GM21515 (cell line): ENCODE measurements at regions not wholly inside any gene's neighbourhood (a gene's known extent, or its start where the extent isn't known, plus 50 kb on each side); places are given as distances from the start of the nearest gene placed in this dataset.
"Not testable (repeated sequence)": the region's sequence is repeated elsewhere in the genome, so short reads cannot be mapped to it uniquely, and the experiment has no call there.

Source experiments
- ATAC-seq: cut with Tn5 transposase; IDR thresholded peaks from one replicate; pipeline ENCODE4 v1.9.1; 2021; ENCODE audit not compliant: unreplicated experiment

DNA sequence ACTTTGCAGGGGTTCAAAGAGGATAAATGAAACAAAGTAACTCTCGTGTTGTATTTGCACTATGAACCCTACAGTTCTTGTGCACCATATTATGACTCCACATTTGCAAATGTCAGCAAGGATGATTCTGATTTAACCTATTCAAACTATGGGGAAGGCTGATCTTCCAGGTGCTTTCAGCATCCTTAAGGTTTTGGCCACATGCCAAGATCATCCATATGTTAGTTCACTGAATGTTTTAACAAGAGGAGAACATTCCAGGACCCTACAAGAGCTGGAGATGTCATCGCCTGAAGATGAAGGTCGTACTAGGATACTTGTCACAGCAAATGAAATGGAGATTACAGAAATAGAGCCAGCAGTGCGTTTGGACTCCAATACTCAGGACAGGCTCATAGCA, 114.2 kb downstream of the DHRS2 start:
- ATAC-seq: no peak

- no peak for ATAC-seq
Observed at GRCh38 chr14:23751616-23752015, 115.5 kb downstream of the DHRS2 start.

DNA sequence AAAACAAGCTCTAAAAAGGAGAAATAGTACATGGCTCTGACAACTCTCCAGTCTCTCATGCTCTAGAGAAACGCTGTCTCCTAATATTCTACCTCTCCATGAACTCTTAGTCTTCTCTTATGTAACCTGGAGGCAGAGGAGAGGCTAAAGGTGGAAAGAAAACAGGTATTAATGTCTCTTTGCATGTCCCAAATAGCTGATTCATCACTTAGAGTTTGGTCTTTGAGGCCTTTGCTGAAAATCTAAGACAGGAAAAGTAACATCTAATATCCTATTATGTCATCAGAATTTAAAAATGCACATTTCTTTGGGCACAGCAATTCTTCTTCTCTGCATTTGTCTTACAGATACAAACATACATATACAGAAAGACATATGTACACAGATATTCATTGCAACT, 127.2 kb downstream of the DHRS2 start:
- ATAC-seq: no peak

DNA sequence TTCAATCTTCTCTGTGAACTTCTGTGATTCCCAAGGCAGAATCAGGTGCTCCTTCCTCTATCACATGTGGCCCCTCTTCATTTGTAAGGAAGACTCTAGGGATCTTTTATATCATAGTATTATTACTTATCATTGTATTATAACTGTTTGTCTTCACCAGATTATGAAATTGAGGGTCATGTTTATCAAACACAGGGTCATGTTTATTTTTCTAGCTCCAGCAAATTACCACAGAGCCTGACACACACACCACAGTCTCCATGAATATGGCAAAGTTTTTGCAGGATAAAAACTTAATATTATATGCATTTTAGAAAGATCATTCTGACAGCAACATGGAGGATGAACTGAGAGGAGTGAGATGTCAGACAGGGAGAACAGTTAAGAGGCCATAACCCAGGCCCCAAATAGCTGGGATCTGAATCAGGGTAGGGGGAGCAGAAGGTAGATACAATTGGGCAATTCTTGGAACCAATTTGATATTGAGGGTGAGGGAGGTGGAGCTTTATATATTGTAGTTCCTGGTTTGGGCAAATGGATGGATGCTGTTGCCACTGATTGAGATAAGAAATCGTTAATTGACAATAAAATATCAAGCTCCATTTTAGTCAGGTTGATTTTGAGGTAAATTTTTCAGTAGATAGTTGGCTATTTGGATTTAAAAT, 130.7 kb downstream of the DHRS2 start:
- ATAC-seq: no peak

DNA sequence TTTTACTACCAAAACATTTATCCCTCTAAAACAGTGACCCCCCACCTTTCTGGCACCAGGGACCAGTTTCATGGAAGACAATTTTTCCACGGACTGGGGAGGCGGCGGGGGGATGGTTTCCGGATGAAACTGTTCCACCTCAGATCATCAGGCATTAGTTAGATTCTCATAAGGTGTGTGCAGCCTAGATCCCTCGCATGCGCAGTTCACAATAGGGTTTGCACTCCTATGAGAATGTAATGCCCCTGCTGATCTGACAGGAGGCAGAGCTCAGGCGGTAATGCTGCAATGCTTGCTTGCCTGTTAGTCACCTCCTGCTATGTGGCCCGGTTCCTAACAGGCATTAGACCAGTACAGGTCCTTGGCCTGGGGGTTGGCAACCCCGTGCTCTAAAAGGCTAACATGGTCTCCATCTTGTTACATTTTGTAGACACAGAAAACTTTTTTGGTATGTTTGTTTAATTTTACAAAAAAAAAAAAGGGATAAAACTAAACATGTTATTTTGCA, 133.1 kb downstream of the DHRS2 start:
- ATAC-seq: not testable (repeated sequence)

- ATAC-seq: no peak
Observed at GRCh38 chr14:23773981-23774380, 137.8 kb downstream of the DHRS2 start.

DNA sequence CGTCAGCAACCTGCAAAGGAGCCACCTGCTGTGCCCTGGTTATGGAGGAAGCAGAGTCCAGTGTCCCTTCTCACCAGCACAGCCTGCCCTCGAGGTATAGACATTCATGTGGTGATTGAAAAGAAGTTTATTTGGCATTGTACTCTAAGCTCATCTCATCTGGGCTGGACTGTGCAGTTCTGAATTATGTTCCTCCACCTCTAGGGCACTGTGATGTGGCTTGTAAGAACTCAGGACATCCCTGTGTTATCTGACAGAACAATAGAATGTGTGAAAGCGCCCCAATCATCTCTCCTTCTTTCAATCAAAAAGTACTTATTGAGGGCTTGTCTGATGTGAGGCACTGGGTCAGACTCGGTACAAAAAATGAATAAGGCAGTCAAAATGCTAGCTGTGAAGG, 140.1 kb downstream of the DHRS2 start:
- no peak for ATAC-seq

DNA sequence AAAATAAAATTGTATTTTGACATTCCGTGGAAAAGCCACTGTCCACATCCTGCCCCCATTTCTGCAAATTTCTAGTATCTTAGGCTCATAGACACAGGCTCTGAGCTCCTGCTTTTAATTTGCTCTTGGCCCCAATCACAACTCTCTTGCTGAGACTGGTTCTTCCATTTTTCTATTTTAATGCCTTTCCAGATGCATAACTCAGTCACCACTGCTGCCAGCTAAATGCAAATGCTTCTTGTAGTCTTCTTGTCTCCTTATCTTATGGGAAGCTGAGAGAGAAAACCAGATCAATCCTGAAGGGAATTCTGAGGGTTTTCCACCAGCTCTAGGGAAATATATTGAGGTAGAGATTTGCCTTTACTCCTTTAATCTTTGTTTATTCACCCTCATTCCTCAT, 149.0 kb downstream of the DHRS2 start:
- no peak for ATAC-seq

- ATAC-seq: no peak
Observed at GRCh38 chr14:23787436-23787835, 151.3 kb downstream of the DHRS2 start.

DNA sequence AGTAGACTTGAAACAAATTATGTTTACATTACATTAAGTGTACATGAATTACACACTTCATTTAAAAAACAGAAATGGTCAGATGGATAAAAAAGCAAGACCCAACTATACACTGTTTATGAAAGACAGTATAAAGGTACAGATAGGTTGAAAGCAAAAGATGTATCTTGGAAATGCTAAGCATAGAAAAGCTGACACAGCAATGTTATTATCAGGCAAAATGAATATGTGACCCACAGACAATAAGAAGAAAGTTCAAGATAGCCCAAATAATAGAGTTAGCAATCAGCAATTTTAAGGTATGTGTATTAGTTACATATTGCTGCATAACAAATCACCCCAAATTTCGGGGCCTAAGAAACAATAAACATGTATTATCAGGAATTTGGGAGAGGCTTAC, 153.5 kb downstream of the DHRS2 start:
- ATAC-seq: no peak

- no peak for ATAC-seq
Observed at GRCh38 chr14:23793532-23793931, 157.4 kb downstream of the DHRS2 start.

- ATAC-seq: no peak
Observed at GRCh38 chr14:23800811-23801210, 152.8 kb upstream of the DHRS4 start.

- no peak for ATAC-seq
Observed at GRCh38 chr14:23801766-23802165, 151.8 kb upstream of the DHRS4 start.

- ATAC-seq: no peak
Observed at GRCh38 chr14:23804817-23805216, 148.8 kb upstream of the DHRS4 start.

- ATAC-seq: no peak
Observed at GRCh38 chr14:23805761-23806160, 147.8 kb upstream of the DHRS4 start.

DNA sequence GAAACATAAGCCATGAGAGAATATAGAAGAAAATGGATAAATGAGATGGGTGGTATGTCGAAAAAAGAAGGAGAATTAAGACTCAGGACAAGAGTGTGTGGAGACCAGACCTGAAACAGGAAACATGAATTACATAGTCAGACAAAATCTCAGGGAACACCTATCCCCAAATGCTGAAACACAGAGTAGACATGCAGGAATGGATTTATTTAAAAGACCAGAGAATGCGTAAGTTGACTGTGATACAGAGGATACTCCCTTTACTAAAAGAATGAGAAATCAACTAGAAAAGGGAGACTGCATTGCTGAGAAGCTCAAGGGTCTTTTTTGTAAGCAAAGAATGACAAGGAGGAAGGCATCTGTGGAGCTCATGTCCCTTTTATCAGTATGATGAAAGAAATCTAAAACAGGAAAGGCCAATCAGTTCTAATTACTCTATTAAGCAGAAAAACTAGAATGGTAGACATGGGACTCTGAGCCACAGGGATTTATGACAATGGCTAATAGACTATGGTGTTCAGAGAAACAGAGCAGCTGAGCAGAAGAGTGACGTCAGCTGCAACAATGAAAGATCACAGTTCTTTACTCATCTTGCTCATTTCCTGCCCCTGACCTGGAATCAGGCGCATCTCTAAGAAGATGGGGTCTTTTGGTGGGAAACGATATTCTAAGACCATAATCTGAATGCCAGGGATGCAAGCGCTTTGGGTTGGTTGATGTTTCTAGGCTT, 138.9 kb upstream of the DHRS4 start:
- no peak for ATAC-seq

DNA sequence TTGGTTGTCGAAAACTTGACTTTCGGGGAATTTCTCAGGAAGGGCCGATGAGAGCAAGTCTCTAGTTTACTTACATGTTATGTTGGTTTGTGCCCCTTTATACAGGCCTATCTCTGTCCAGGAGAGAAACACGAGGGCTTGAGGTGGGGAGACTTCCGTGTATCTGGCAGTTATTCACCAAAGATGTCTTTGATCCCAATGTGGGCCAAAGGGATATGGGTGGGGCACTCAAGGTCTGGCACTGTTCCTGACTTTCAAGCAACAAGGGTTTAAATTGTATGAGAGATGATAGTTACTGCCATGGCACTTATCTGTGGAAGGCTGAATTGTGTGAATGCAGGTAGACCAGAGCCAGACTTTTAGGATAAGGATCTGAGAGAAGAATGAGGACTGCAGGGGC, 137.2 kb upstream of the DHRS4 start:
- no peak for ATAC-seq

DNA sequence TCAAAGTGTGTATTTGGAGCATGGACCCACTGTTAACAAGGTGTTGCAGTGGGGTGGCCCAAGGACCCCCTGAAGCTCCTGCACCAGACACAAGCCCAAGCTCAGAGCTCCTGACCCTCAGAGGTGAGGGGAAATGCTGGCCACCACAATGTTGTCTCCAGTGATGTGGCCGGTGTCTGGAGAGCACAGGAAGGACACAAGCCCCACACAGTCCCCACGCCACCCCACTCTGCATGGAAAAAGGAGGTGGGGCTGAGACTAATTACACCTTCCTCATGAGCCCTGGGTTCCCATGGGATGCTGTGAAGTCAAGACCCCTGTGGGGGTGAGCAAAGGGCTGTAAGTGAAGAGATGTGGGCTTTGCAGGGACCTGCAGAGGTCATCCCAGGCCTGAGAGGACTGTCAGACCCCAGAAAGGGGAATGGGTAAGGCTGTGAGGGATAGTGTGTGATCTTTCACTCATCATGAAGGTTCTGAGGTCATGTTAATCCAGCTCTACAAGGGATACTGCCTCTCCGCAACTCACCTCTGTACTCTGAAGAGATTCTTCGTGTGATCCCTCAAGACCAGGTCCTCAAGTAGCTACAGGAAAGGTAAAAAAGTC, 136.3 kb upstream of the DHRS4 start:
- ATAC-seq: no peak

GRCh38 chr14:23827100-23827892, 126.3 kb upstream of the DHRS4 start:
- no peak for ATAC-seq

- no peak for ATAC-seq
Observed at GRCh38 chr14:23828001-23828400, 125.6 kb upstream of the DHRS4 start.

DNA sequence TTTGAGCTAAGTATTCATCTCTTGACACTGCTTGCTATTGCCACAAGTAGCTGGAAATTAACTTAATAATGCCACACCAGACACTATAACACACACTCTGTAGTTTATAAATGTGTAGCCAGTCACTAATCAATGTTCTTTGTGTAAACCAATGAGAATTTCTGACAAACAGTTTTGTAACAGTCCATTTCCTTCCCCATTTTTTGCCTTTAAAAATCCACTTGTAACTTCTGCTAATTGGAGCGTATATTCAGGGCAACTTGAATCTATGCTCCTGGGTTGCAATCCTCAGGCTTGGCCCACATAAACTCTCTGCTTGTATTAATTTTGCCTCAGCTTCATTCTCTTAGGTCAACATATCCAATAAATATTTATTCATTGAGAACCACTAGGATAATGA, 125.0 kb upstream of the DHRS4 start:
- ATAC-seq: no peak
